Breast epithelium (tissue), 3 donors: ENCODE measurements at regions not wholly inside any gene's neighbourhood (a gene's known extent, or its start where the extent isn't known, plus 50 kb on each side); places are given as distances from the start of the nearest gene placed in this dataset.

Experiments used
- CTCF ChIP-seq, 3 donors: fragments of 450-650 bp; IDR thresholded peaks; one replicate each; pipeline ENCODE4 v1.5.1; 2016 to 2017; ENCODE audit warnings: antibody characterized with exemption in 3 of 3, mild to moderate bottlenecking in 3 of 3, moderate library complexity in 3 of 3
- POLR2A ChIP-seq: fragments of 450-650 bp; IDR thresholded peaks from one replicate; pipeline ENCODE4 v1.6.1; 2016; ENCODE audit warnings: antibody characterized with exemption, mild to moderate bottlenecking, moderate library complexity

GRCh38 chr2:41920812-41921211 lies 127.0 kb upstream of the PKDCC start:
- TF ChIP-seq POLR2A (no peak), CTCF (IDR thresholded peaks at IDR 0.05) (no peak)
